ENCODE measurements at regions not wholly inside any gene's neighbourhood (a gene's known extent, or its start where the extent isn't known, plus 50 kb on each side); places are given as distances from the start of the nearest gene placed in this dataset.

- no peak overlapping the region for H3K27ac Mint-ChIP-seq
- no peaks in the 10 kb centered on the region for H3K4me1 Mint-ChIP-seq
- H3K9me3 Mint-ChIP-seq, result no peaks in the 10 kb centered on the region
- no peaks in the 10 kb centered on the region for H3K36me3 Mint-ChIP-seq (ENCODE audit: low read depth)
- no peak overlapping the region for H3K4me3 Mint-ChIP-seq
- peaks cover 45% of the 10 kb centered on the region for H3K27me3 Mint-ChIP-seq
- ATAC-seq (replicated peaks), result no peak
These were observed 89.0 kb upstream of the TPM1 start for GRCh38 chr15:62953496-62954045.

- Mint-ChIP-seq H3K4me1 (no peaks in the 10 kb centered on the region), H3K36me3 (ENCODE audit: low read depth) (no peaks in the 10 kb centered on the region)
These were observed 85.4 kb upstream of the TPM1 start for GRCh38 chr15:62957130-62957529.

GRCh38 chr15:62958528-62959363, 83.8 kb upstream of the TPM1 start:
- Mint-ChIP-seq H3K27ac (no peak overlapping the region), H3K4me1 (no peaks in the 10 kb centered on the region), H3K27me3 (peaks cover 12% of the 10 kb centered on the region), H3K9me3 (no peaks in the 10 kb centered on the region), H3K4me3 (no peak overlapping the region), H3K36me3 (ENCODE audit: low read depth) (no peaks in the 10 kb centered on the region)
- ATAC-seq (replicated peaks), result no peak

More at GRCh38 chr15:62957130-62957529, 85.4 kb upstream of the TPM1 start:
- H3K27ac Mint-ChIP-seq, result no peak overlapping the region
- H3K4me3 Mint-ChIP-seq, result no peak overlapping the region
- H3K27me3 Mint-ChIP-seq, result peaks cover 23% of the 10 kb centered on the region
- ATAC-seq (replicated peaks), result no peak
- no peaks in the 10 kb centered on the region for H3K9me3 Mint-ChIP-seq

GRCh38 chr15:62961134-62961533, 81.4 kb upstream of the TPM1 start:
- H3K4me1 Mint-ChIP-seq, result no peaks in the 10 kb centered on the region
- no peaks in the 10 kb centered on the region for H3K9me3 Mint-ChIP-seq
- H3K27ac Mint-ChIP-seq, result no peak overlapping the region
- no peak for ATAC-seq (replicated peaks)
- no peaks in the 10 kb centered on the region for H3K36me3 Mint-ChIP-seq (ENCODE audit: low read depth)
- H3K4me3 Mint-ChIP-seq, result no peak overlapping the region
- peaks cover 9% of the 10 kb centered on the region for H3K27me3 Mint-ChIP-seq

- Mint-ChIP-seq H3K4me3 (no peak overlapping the region), H3K27ac (no peak overlapping the region), H3K9me3 (no peaks in the 10 kb centered on the region), H3K36me3 (ENCODE audit: low read depth) (no peaks in the 10 kb centered on the region), H3K4me1 (no peaks in the 10 kb centered on the region), H3K27me3 (peaks cover 9% of the 10 kb centered on the region)
- ATAC-seq (replicated peaks), result no peak
These were observed 80.2 kb upstream of the TPM1 start for GRCh38 chr15:62962101-62962995.

GRCh38 chr15:62964251-62964650, 78.3 kb upstream of the TPM1 start:
- Mint-ChIP-seq H3K36me3 (ENCODE audit: low read depth) (no peaks in the 10 kb centered on the region), H3K27me3 (peaks cover 5% of the 10 kb centered on the region), H3K4me1 (no peaks in the 10 kb centered on the region), H3K4me3 (no peak overlapping the region), H3K9me3 (no peaks in the 10 kb centered on the region), H3K27ac (no peak overlapping the region)
- ATAC-seq (replicated peaks), result no peak

- no peak overlapping the region for H3K4me3 Mint-ChIP-seq
These were observed 76.1 kb upstream of the TPM1 start for GRCh38 chr15:62966294-62967078.

GRCh38 chr15:62968699-62969098, 73.8 kb upstream of the TPM1 start:
- H3K27me3 Mint-ChIP-seq, result peaks cover 8% of the 10 kb centered on the region
- H3K27ac Mint-ChIP-seq, result no peak overlapping the region
- H3K9me3 Mint-ChIP-seq, result no peaks in the 10 kb centered on the region
- ATAC-seq (replicated peaks), result no peak
- H3K36me3 Mint-ChIP-seq (ENCODE audit: low read depth), result no peaks in the 10 kb centered on the region
- H3K4me1 Mint-ChIP-seq, result no peaks in the 10 kb centered on the region
- no peak overlapping the region for H3K4me3 Mint-ChIP-seq

More at GRCh38 chr15:62966294-62967078, 76.1 kb upstream of the TPM1 start:
- H3K36me3 Mint-ChIP-seq (ENCODE audit: low read depth), result no peaks in the 10 kb centered on the region
- ATAC-seq (replicated peaks), result no peak
- no peaks in the 10 kb centered on the region for H3K4me1 Mint-ChIP-seq
- no peaks in the 10 kb centered on the region for H3K9me3 Mint-ChIP-seq
- peaks cover 4% of the 10 kb centered on the region for H3K27me3 Mint-ChIP-seq
- H3K27ac Mint-ChIP-seq, result no peak overlapping the region

- Mint-ChIP-seq H3K36me3 (ENCODE audit: low read depth) (no peaks in the 10 kb centered on the region), H3K9me3 (no peaks in the 10 kb centered on the region), H3K27me3 (peaks cover 8% of the 10 kb centered on the region), H3K4me3 (no peak overlapping the region), H3K27ac (no peak overlapping the region), H3K4me1 (no peaks in the 10 kb centered on the region)
- no peak for ATAC-seq (replicated peaks)
These were observed 73.0 kb upstream of the TPM1 start for GRCh38 chr15:62969442-62970089.

GRCh38 chr15:62972814-62973213, 69.7 kb upstream of the TPM1 start:
- no peak overlapping the region for H3K27ac Mint-ChIP-seq
- H3K4me1 Mint-ChIP-seq, result no peaks in the 10 kb centered on the region
- H3K36me3 Mint-ChIP-seq (ENCODE audit: low read depth), result no peaks in the 10 kb centered on the region
- H3K27me3 Mint-ChIP-seq, result peaks cover 8% of the 10 kb centered on the region
- ATAC-seq (replicated peaks), result no peak
- H3K4me3 Mint-ChIP-seq, result no peak overlapping the region
- no peaks in the 10 kb centered on the region for H3K9me3 Mint-ChIP-seq

GRCh38 chr15:62975515-62975914, 67.0 kb upstream of the TPM1 start:
- no peaks in the 10 kb centered on the region for H3K4me1 Mint-ChIP-seq
- no peak overlapping the region for H3K4me3 Mint-ChIP-seq
- no peak overlapping the region for H3K27ac Mint-ChIP-seq
- no peak for ATAC-seq (replicated peaks)
- H3K36me3 Mint-ChIP-seq (ENCODE audit: low read depth), result no peaks in the 10 kb centered on the region
- H3K9me3 Mint-ChIP-seq, result no peaks in the 10 kb centered on the region
- H3K27me3 Mint-ChIP-seq, result peaks cover 5% of the 10 kb centered on the region

GRCh38 chr15:62976301-62976881, 66.2 kb upstream of the TPM1 start:
- H3K27me3 Mint-ChIP-seq, result peaks cover 5% of the 10 kb centered on the region
- H3K27ac Mint-ChIP-seq, result no peak overlapping the region
- no peak for ATAC-seq (replicated peaks)
- H3K36me3 Mint-ChIP-seq (ENCODE audit: low read depth), result no peaks in the 10 kb centered on the region
- H3K4me1 Mint-ChIP-seq, result no peaks in the 10 kb centered on the region
- no peaks in the 10 kb centered on the region for H3K9me3 Mint-ChIP-seq
- no peak overlapping the region for H3K4me3 Mint-ChIP-seq

GRCh38 chr15:62977952-62978811, 64.4 kb upstream of the TPM1 start:
- H3K27me3 Mint-ChIP-seq, result peaks cover under 1% of the 10 kb centered on the region
- H3K27ac Mint-ChIP-seq, result no peak overlapping the region
- no peaks in the 10 kb centered on the region for H3K4me1 Mint-ChIP-seq
- H3K36me3 Mint-ChIP-seq (ENCODE audit: low read depth), result no peaks in the 10 kb centered on the region
- no peak overlapping the region for H3K4me3 Mint-ChIP-seq
- no peak for ATAC-seq (replicated peaks)
- H3K9me3 Mint-ChIP-seq, result no peaks in the 10 kb centered on the region

Data from activated T-helper 17 cell treated with anti-CD3 and anti-CD28 coated beads, Interleukin-2, amount 50 U/mL, for 72 hours (primary cell).